8988T (cell line): ENCODE measurements at regions not wholly inside any gene's neighbourhood (a gene's known extent, or its start where the extent isn't known, plus 50 kb on each side); places are given as distances from the start of the nearest gene placed in this dataset.
A peak's percentile ranks its signal among the peaks of the same experiment; 100 is the strongest.
"Not testable (repeated sequence)": the region's sequence is repeated elsewhere in the genome, so short reads cannot be mapped to it uniquely, and the experiment has no call there.

Experiments used
- DNase-seq: peaks from one replicate; pipeline ENCODE4 v3.0.0; 2011

- no peak for DNase-seq
Measured at GRCh38 chr3:39558775-39559306, 91.4 kb downstream of the MOBP start.

GRCh38 chr3:39559543-39559942 lies 92.1 kb downstream of the MOBP start:
- DNase-seq, result no peak

GRCh38 chr3:39568508-39568907 lies 101.0 kb downstream of the MOBP start:
- no peak for DNase-seq

- DNase-seq, result no peak
Measured at GRCh38 chr3:39569095-39569494, 101.6 kb downstream of the MOBP start.

GRCh38 chr3:39573392-39573791 lies 105.9 kb downstream of the MOBP start:
- no peak for DNase-seq

- DNase-seq, result no peak
Measured at GRCh38 chr3:39577541-39577940, 110.1 kb downstream of the MOBP start.

GRCh38 chr3:39586215-39586614 lies 118.7 kb downstream of the MOBP start:
- not testable (repeated sequence) for DNase-seq

- DNase-seq, result no peak
Measured at GRCh38 chr3:39587113-39587512, 119.6 kb downstream of the MOBP start.

- DNase-seq, result no peak
Measured at GRCh38 chr3:39590806-39591205, 123.3 kb downstream of the MOBP start.

GRCh38 chr3:39592311-39593050 lies 125.0 kb downstream of the MOBP start:
- no peak for DNase-seq

- no peak for DNase-seq
Measured at GRCh38 chr3:39593341-39593740, 125.9 kb downstream of the MOBP start.

GRCh38 chr3:39601241-39601640 lies 133.8 kb downstream of the MOBP start:
- no peak for DNase-seq

- no peak for DNase-seq
Measured at GRCh38 chr3:39605837-39606236, 138.4 kb downstream of the MOBP start.

GRCh38 chr3:39626198-39626597 lies 158.7 kb downstream of the MOBP start:
- DNase-seq, result no peak

- no peak for DNase-seq
Measured at GRCh38 chr3:39631136-39631535, 163.7 kb downstream of the MOBP start.

- no peak for DNase-seq
Measured at GRCh38 chr3:39637807-39638206, 170.3 kb downstream of the MOBP start.

- no peak for DNase-seq
Measured at GRCh38 chr3:39638301-39638700, 170.8 kb downstream of the MOBP start.

GRCh38 chr3:39639344-39640236 lies 169.8 kb upstream of the MYRIP start:
- peak; percentile 47 for DNase-seq

GRCh38 chr3:39641274-39641673 lies 168.1 kb upstream of the MYRIP start:
- no peak for DNase-seq

- DNase-seq, result no peak
Measured at GRCh38 chr3:39644176-39644575, 165.2 kb upstream of the MYRIP start.

- not testable (repeated sequence) for DNase-seq
Measured at GRCh38 chr3:39651256-39651655, 158.2 kb upstream of the MYRIP start.

- DNase-seq, result no peak
Measured at GRCh38 chr3:39651993-39652739, 157.2 kb upstream of the MYRIP start.

- DNase-seq, result not testable (repeated sequence)
Measured at GRCh38 chr3:39655718-39656117, 153.7 kb upstream of the MYRIP start.
